ENCODE measurements at regions not wholly inside any gene's neighbourhood (a gene's known extent, or its start where the extent isn't known, plus 50 kb on each side); places are given as distances from the start of the nearest gene placed in this dataset.

GRCh38 chrX:35016051-35016450 lies 73.5 kb downstream of the FAM47B start:
- H3K36me3 ChIP-seq (ENCODE audit: insufficient read depth, low read length, poor library complexity, severe bottlenecking): no peaks in the 10 kb centered on the region
- no peak overlapping the region for H3K27ac ChIP-seq (ENCODE audit: low read depth, low read length, poor library complexity, severe bottlenecking)
- no peak overlapping the region for H3K4me3 ChIP-seq (ENCODE audit: low read depth, low read length, poor library complexity, severe bottlenecking)
- POLR2A ChIA-PET (ENCODE audit: low non-redundant PET): no interaction called here
- BruUV-seq (replicated peaks): no TSS peak
- CTCF ChIA-PET: no interaction called here
- no peaks in the 10 kb centered on the region for H3K27me3 ChIP-seq (replicated peaks; ENCODE audit: insufficient read depth, low read depth, low read length, poor library complexity)
- no peaks in the 10 kb centered on the region for H3K4me1 ChIP-seq (ENCODE audit: insufficient read depth, low read length, poor library complexity, severe bottlenecking)
- no peak for DNase-seq (ENCODE audit: low spot score)
- H3K9me3 ChIP-seq (ENCODE audit: low read depth, low read length, poor library complexity, severe bottlenecking): peaks cover 3% of the 10 kb centered on the region
- intact Hi-C loops (cut with micrococcal nuclease; ENCODE audit: unreplicated experiment): no loop called here
- TF ChIP-seq, protein P1, sequence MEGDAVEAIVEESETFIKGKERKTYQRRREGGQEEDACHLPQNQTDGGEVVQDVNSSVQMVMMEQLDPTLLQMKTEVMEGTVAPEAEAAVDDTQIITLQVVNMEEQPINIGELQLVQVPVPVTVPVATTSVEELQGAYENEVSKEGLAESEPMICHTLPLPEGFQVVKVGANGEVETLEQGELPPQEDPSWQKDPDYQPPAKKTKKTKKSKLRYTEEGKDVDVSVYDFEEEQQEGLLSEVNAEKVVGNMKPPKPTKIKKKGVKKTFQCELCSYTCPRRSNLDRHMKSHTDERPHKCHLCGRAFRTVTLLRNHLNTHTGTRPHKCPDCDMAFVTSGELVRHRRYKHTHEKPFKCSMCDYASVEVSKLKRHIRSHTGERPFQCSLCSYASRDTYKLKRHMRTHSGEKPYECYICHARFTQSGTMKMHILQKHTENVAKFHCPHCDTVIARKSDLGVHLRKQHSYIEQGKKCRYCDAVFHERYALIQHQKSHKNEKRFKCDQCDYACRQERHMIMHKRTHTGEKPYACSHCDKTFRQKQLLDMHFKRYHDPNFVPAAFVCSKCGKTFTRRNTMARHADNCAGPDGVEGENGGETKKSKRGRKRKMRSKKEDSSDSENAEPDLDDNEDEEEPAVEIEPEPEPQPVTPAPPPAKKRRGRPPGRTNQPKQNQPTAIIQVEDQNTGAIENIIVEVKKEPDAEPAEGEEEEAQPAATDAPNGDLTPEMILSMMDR (conservative IDR thresholded peaks at IDR 0.05; ENCODE audit: low read depth, low read length): no peak
- TF ChIP-seq EZH2 (IDR thresholded peaks at IDR 0.05; ENCODE audit: borderline replicate concordance, low read depth, low read length, poor library complexity, severe bottlenecking): no peak

DNA sequence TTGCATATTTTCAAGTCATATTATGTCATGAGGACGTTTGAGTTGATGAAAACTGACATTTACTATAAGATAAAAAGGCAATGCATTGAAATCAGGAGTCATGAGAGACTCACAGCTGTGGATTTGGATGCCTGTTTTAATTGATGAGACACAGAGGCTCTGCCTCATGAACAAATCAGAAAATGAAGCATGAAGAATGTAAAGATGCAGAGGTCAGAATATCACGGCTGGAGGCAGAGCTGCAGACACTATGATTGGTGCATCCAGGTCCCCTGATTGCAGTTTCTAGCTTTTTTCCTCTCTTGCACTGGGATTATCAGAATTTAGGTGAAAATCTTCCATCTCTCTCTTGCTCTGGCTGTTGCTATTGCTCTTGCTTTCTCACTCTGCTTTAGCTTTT lies 74.7 kb downstream of the FAM47B start:
- Histone ChIP-seq H3K4me1 (ENCODE audit: insufficient read depth, low read length, poor library complexity, severe bottlenecking) (no peaks in the 10 kb centered on the region), H3K4me3 (ENCODE audit: low read depth, low read length, poor library complexity, severe bottlenecking) (no peak overlapping the region), H3K27ac (ENCODE audit: low read depth, low read length, poor library complexity, severe bottlenecking) (no peak overlapping the region), H3K36me3 (ENCODE audit: insufficient read depth, low read length, poor library complexity, severe bottlenecking) (no peaks in the 10 kb centered on the region), H3K9me3 (ENCODE audit: low read depth, low read length, poor library complexity, severe bottlenecking) (peaks cover 3% of the 10 kb centered on the region), H3K27me3 (replicated peaks; ENCODE audit: insufficient read depth, low read depth, low read length, poor library complexity) (no peaks in the 10 kb centered on the region)
- DNase-seq (ENCODE audit: low spot score): no peak
- CTCF ChIA-PET: no interaction called here
- POLR2A ChIA-PET (ENCODE audit: low non-redundant PET): no interaction called here
- no peak for TF ChIP-seq EZH2 (IDR thresholded peaks at IDR 0.05; ENCODE audit: borderline replicate concordance, low read depth, low read length, poor library complexity, severe bottlenecking)
- TF ChIP-seq, protein P1 (conservative IDR thresholded peaks at IDR 0.05; ENCODE audit: low read depth, low read length): no peak
- intact Hi-C loops (cut with micrococcal nuclease; ENCODE audit: unreplicated experiment): no loop called here
- BruUV-seq (replicated peaks): no TSS peak

GRCh38 chrX:35023683-35024082 lies 81.1 kb downstream of the FAM47B start:
- no peak for DNase-seq (ENCODE audit: low spot score)
- H3K4me3 ChIP-seq (ENCODE audit: low read depth, low read length, poor library complexity, severe bottlenecking): no peak overlapping the region
- no peak overlapping the region for H3K27ac ChIP-seq (ENCODE audit: low read depth, low read length, poor library complexity, severe bottlenecking)
- BruUV-seq (replicated peaks): no TSS peak
- intact Hi-C loops (cut with micrococcal nuclease; ENCODE audit: unreplicated experiment): no loop called here
- ChIA-PET CTCF (no interaction called here), POLR2A (ENCODE audit: low non-redundant PET) (no interaction called here)
- TF ChIP-seq EZH2 (IDR thresholded peaks at IDR 0.05; ENCODE audit: borderline replicate concordance, low read depth, low read length, poor library complexity, severe bottlenecking): no peak
- TF ChIP-seq, protein P1 (conservative IDR thresholded peaks at IDR 0.05; ENCODE audit: low read depth, low read length): no peak
- peaks cover 4% of the 10 kb centered on the region for H3K9me3 ChIP-seq (ENCODE audit: low read depth, low read length, poor library complexity, severe bottlenecking)
- no peaks in the 10 kb centered on the region for H3K36me3 ChIP-seq (ENCODE audit: insufficient read depth, low read length, poor library complexity, severe bottlenecking)
- H3K27me3 ChIP-seq (replicated peaks; ENCODE audit: insufficient read depth, low read depth, low read length, poor library complexity): no peaks in the 10 kb centered on the region
- no peaks in the 10 kb centered on the region for H3K4me1 ChIP-seq (ENCODE audit: insufficient read depth, low read length, poor library complexity, severe bottlenecking)
